ENCODE measurements at regions not wholly inside any gene's neighbourhood (a gene's known extent, or its start where the extent isn't known, plus 50 kb on each side); places are given as distances from the start of the nearest gene placed in this dataset.

DNA sequence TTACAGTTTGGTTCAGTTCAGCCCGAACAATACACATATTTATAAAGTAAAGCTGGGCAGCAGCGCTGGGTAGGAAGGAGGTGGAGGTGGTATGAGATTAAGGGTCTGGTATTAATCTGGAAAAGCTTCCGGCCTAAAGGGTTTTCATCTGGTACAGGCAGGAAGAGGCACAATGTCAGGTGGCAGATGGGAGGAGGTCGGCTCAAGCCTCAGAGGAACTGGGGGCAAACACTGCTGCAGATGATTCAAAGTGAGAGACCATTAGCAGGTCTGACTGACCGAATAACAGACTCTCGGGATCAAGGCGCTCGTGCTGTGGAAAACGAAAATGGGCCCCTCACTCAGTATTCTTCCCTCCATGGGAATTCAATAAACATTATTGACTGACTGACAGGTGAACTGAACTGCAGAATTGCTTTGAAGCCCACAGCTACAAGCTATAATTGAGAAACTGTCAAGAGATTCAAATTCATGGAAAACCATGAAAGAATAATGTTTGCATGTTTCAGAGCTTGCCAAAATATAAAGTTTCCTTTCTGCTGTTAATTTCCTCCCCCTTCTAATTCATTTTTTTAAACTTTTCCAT is 75.3 kb downstream of the TMEM167A start:
- Histone ChIP-seq H3K4me1 (no peaks in the 10 kb centered on the region), H3K27me3 (no peaks in the 10 kb centered on the region), H3K27ac (no peak overlapping the region), H3K9me3 (no peaks in the 10 kb centered on the region), H3K36me3 (no peaks in the 10 kb centered on the region), H3K4me3 (no peak overlapping the region)
- ATAC-seq (ENCODE audit: low FRiP score in 2 of 2), result no peak
- TF ChIP-seq EP300 (IDR thresholded peaks at IDR 0.05) (no peak), POLR2A (IDR thresholded peaks at IDR 0.05) (no peak), POLR2AphosphoS5 (IDR thresholded peaks at IDR 0.05) (no peak)
- TF ChIP-seq, protein P1, sequence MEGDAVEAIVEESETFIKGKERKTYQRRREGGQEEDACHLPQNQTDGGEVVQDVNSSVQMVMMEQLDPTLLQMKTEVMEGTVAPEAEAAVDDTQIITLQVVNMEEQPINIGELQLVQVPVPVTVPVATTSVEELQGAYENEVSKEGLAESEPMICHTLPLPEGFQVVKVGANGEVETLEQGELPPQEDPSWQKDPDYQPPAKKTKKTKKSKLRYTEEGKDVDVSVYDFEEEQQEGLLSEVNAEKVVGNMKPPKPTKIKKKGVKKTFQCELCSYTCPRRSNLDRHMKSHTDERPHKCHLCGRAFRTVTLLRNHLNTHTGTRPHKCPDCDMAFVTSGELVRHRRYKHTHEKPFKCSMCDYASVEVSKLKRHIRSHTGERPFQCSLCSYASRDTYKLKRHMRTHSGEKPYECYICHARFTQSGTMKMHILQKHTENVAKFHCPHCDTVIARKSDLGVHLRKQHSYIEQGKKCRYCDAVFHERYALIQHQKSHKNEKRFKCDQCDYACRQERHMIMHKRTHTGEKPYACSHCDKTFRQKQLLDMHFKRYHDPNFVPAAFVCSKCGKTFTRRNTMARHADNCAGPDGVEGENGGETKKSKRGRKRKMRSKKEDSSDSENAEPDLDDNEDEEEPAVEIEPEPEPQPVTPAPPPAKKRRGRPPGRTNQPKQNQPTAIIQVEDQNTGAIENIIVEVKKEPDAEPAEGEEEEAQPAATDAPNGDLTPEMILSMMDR (IDR thresholded peaks at IDR 0.05), result no peak
- WGBS, 2 donors, result 67 to 76% methylated on average over 9 of the region's 9 CpGs
- no peak for DNase-seq

DNA sequence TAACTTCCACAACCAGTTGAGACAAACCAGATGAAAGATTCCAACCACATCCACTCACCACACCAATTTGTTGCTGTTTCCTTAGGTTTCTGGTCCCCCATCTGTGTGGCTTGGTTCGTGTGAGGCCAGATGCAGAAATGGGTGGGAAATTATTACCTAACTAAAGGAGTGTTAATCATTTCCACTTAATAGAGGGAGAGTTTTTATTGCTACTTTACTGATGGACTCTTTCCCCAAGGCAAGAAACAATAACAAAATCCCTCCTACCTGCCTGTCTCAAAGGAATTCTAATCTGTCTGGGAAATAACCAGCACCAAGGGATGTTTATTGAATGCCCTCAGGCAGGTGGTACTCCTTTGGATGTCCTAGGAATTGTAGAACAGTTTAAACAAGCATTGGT is 76.3 kb downstream of the TMEM167A start:
- TF ChIP-seq, protein P1 (IDR thresholded peaks at IDR 0.05), result no peak
- TF ChIP-seq POLR2A (IDR thresholded peaks at IDR 0.05) (no peak), POLR2AphosphoS5 (IDR thresholded peaks at IDR 0.05) (no peak), EP300 (IDR thresholded peaks at IDR 0.05) (no peak)
- H3K36me3 ChIP-seq, result no peaks in the 10 kb centered on the region
- ATAC-seq (ENCODE audit: low FRiP score in 2 of 2), result no peak
- H3K4me3 ChIP-seq, result no peak overlapping the region
- 80 to 87% methylated on average over 1 of the region's 1 CpG for WGBS, 2 donors
- no peaks in the 10 kb centered on the region for H3K27me3 ChIP-seq
- DNase-seq, result no peak
- H3K4me1 ChIP-seq, result no peaks in the 10 kb centered on the region
- H3K9me3 ChIP-seq, result no peaks in the 10 kb centered on the region
- H3K27ac ChIP-seq, result no peak overlapping the region

DNA sequence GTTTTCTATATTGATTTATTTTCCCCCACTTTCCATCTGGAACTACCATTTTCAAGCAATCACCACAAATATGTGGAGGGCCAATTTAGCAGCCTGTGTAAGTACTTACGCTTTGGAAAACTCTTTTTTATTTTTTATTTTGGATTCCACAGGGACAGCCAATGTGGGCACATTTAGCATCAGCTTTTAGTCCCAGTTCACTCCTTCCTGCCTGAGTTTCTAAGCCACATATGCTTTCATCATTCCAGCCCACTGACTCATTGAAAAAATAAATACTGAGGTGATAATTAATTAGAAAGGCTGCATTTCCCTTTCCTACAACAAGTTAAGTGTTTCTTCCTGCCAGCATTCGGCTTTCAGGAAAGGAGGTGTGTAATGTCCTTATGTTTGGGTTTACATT is 76.8 kb downstream of the TMEM167A start:
- WGBS, 2 donors, result 52 to 62% methylated on average over 2 of the region's 2 CpGs
- ATAC-seq (ENCODE audit: low FRiP score in 2 of 2), result no peak
- DNase-seq, result no peak

DNA sequence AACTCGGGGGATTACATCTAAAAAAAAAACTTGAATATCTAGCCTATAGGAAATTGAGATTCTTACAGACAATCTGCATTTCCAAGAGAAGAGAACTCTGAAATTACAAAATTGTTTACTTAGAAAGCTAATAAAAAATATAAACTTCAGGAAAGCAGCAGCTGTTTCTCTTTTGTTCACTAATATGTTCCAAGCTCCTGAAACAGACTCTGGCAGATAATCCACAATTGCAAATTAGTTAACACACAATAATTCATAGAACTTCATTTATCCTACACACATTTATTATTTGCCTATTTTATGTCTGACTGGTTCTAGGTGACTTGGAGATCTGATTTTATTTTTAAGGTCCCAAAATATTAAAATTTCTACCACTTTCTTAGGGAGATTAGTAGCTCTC is 83.8 kb downstream of the TMEM167A start:
- DNase-seq (no peak), ATAC-seq (ENCODE audit: low FRiP score in 2 of 2) (no peak)
- no peaks in the 10 kb centered on the region for H3K27me3 ChIP-seq
- WGBS, 2 donors, result 58 to 63% methylated on average over 1 of the region's 1 CpG
- no peak overlapping the region for H3K27ac ChIP-seq
- TF ChIP-seq EP300 (IDR thresholded peaks at IDR 0.05), result no peak
- TF ChIP-seq, protein P1 (IDR thresholded peaks at IDR 0.05), result no peak
- no peak for TF ChIP-seq POLR2A (IDR thresholded peaks at IDR 0.05)
- TF ChIP-seq POLR2AphosphoS5 (IDR thresholded peaks at IDR 0.05), result no peak
- no peak overlapping the region for H3K4me3 ChIP-seq
- H3K4me1 ChIP-seq, result no peaks in the 10 kb centered on the region
- H3K36me3 ChIP-seq, result no peaks in the 10 kb centered on the region
- no peaks in the 10 kb centered on the region for H3K9me3 ChIP-seq

More for the DNA sequence above, 76.8 kb downstream of the TMEM167A start:
- H3K4me3 ChIP-seq, result no peak overlapping the region
- no peaks in the 10 kb centered on the region for H3K9me3 ChIP-seq
- no peaks in the 10 kb centered on the region for H3K27me3 ChIP-seq
- TF ChIP-seq EP300 (IDR thresholded peaks at IDR 0.05), result no peak
- TF ChIP-seq POLR2A (IDR thresholded peaks at IDR 0.05), result no peak
- TF ChIP-seq POLR2AphosphoS5 (IDR thresholded peaks at IDR 0.05), result no peak
- H3K27ac ChIP-seq, result no peak overlapping the region
- H3K4me1 ChIP-seq, result no peaks in the 10 kb centered on the region
- H3K36me3 ChIP-seq, result no peaks in the 10 kb centered on the region

DNA sequence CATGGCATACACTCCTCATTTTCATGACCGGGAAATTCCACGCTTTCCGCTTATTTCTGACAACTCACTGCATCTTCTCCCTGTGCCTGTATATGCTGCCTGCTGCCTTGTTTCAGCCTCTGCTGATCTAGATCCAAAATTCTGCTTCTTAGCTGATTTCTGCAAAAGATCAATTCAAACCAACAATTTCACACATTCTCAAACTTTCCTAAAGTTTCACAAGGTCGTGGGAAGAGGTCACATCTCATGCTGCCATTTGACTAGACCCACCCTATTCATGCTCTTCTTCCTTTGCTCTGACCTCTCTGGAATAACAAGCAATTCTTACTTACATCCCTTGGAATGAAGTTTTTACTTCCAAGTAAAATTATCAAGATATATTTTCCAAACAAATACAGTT is 84.5 kb downstream of the TMEM167A start:
- no peaks in the 10 kb centered on the region for H3K9me3 ChIP-seq
- TF ChIP-seq POLR2A (IDR thresholded peaks at IDR 0.05), result no peak
- TF ChIP-seq POLR2AphosphoS5 (IDR thresholded peaks at IDR 0.05), result no peak
- TF ChIP-seq, protein P1 (IDR thresholded peaks at IDR 0.05), result no peak
- TF ChIP-seq EP300 (IDR thresholded peaks at IDR 0.05), result no peak
- H3K36me3 ChIP-seq, result no peaks in the 10 kb centered on the region
- H3K27me3 ChIP-seq, result no peaks in the 10 kb centered on the region
- ATAC-seq (ENCODE audit: low FRiP score in 2 of 2), result no peak
- no peak for DNase-seq
- H3K4me1 ChIP-seq, result no peaks in the 10 kb centered on the region
- H3K4me3 ChIP-seq, result no peak overlapping the region
- WGBS, 2 donors, result 57 to 84% methylated on average over 4 of the region's 4 CpGs
- no peak overlapping the region for H3K27ac ChIP-seq

Measured in upper lobe of left lung (tissue), 6 donors.